PC-3 (cell line): ENCODE measurements at regions not wholly inside any gene's neighbourhood (a gene's known extent, or its start where the extent isn't known, plus 50 kb on each side); places are given as distances from the start of the nearest gene placed in this dataset.
A peak's percentile ranks its signal among the peaks of the same experiment; 100 is the strongest.

ENCODE experiments used
- ATAC-seq: fragments of 200-7000 bp; cut with Tn5 transposase; 2 replicates; pipeline ENCODE4 v1.9.1; 2020; ENCODE audit warnings: mild to moderate bottlenecking, moderate library complexity
- BruUV-seq: library from RNA; stranded (reverse); fragments of 400-500 nt; replicated peaks from 2 replicates; lab custom pipeline; 2021; lab: Mats Ljungman, UMichigan
- CTCF ChIA-PET: fragments of 300-600 bp; sonication (Branson Sonifier 250); formaldehyde crosslinking; loops from one replicate; lab custom pipeline; 2022; ENCODE audit warnings: antibody characterized with exemption; lab: Charles Lee
- POLR2A ChIA-PET: fragments of 300-600 bp; sonication (Branson Sonifier 250); formaldehyde crosslinking; loops from one replicate; lab custom pipeline; 2022; ENCODE audit warnings: antibody characterized with exemption; ENCODE audit not compliant: unreplicated experiment; lab: Charles Lee
- DNase-seq: peaks from one replicate; pipeline ENCODE4 v3.0.0-alpha.2; 2015
- H2AFZ ChIP-seq: fragments of 300-600 bp; sonication (generic); 2 replicates; pipeline ENCODE4 v1.6.0; 2016; ENCODE audit warnings: antibody characterized with exemption, low read length
- H3F3A ChIP-seq: fragments of 300-600 bp; sonication (generic); one replicate; pipeline ENCODE4 v1.6.0; 2017; ENCODE audit warnings: antibody characterized with exemption, low read length, control low read depth, mild to moderate bottlenecking; ENCODE audit not compliant: unreplicated experiment
- H3K27ac ChIP-seq: fragments of 300-600 bp; sonication (generic); 2 replicates; pipeline ENCODE4 v1.5.1; 2016; ENCODE audit warnings: mild to moderate bottlenecking, low read length
- H3K27me3 ChIP-seq: fragments of 300-600 bp; sonication (generic); 2 replicates; pipeline ENCODE4 v1.6.1; 2016; ENCODE audit warnings: low read length, mixed read lengths
- H3K36me3 ChIP-seq: fragments of 300-600 bp; sonication (generic); 2 replicates; pipeline ENCODE4 v1.6.1; 2016; ENCODE audit warnings: low read depth, mixed run types, low read length, mixed read lengths
- H3K4me1 ChIP-seq: fragments of 300-600 bp; sonication (generic); 2 replicates; pipeline ENCODE4 v1.5.1; 2016; ENCODE audit warnings: low read length; ENCODE audit not compliant: insufficient read depth
- H3K4me2 ChIP-seq: fragments of 300-600 bp; sonication (generic); 2 replicates; pipeline ENCODE4 v1.6.0; 2016; ENCODE audit warnings: low read length
- H3K4me3 ChIP-seq: fragments of 300-600 bp; sonication (generic); 2 replicates; pipeline ENCODE4 v1.5.1; 2016; ENCODE audit warnings: mild to moderate bottlenecking, low read length, mixed read lengths
- H3K79me2 ChIP-seq: fragments of 300-600 bp; sonication (generic); 2 replicates; pipeline ENCODE4 v1.6.1; 2017; ENCODE audit warnings: low read length, mixed read lengths
- H3K9ac ChIP-seq: fragments of 300-600 bp; sonication (generic); 2 replicates; pipeline ENCODE4 v1.6.0; 2016; ENCODE audit warnings: mild to moderate bottlenecking, low read length
- H3K9me2 ChIP-seq: fragments of 300-600 bp; sonication (generic); replicated peaks from 2 replicates; pipeline ENCODE4 v1.6.1; 2016; ENCODE audit warnings: mixed run types, low read length, mixed read lengths
- H3K9me3 ChIP-seq: fragments of 300-600 bp; sonication (generic); 2 replicates; pipeline ENCODE4 v1.6.1; 2016; ENCODE audit warnings: low read length, mixed read lengths
- H4K20me1 ChIP-seq: fragments of 300-600 bp; sonication (generic); 2 replicates; pipeline ENCODE4 v1.6.1; 2016; ENCODE audit warnings: low read length, mixed read lengths
- EZH2 ChIP-seq: fragments of 300-600 bp; sonication (generic); IDR thresholded peaks from one replicate; pipeline ENCODE4 v1.6.1; 2017; ENCODE audit warnings: antibody characterized with exemption, mild to moderate bottlenecking, low read length; ENCODE audit not compliant: unreplicated experiment
- EZH2phosphoT487 ChIP-seq: fragments of 300-600 bp; sonication (generic); IDR thresholded peaks from 2 replicates; pipeline ENCODE4 v1.6.1; 2018; ENCODE audit warnings: mild to moderate bottlenecking, antibody characterized with exemption, low read length, borderline replicate concordance
- intact Hi-C: fragments of 100-400 bp; cut with micrococcal nuclease; formaldehyde crosslinking; loops from 2 replicates; pipeline ENCODE4 v1.9.0; 2023
- TF ChIP-seq, protein P1 (sequence below): fragments of 300-600 bp; sonication (generic); conservative IDR thresholded peaks from 2 replicates; pipeline ENCODE4 v1.5.1; 2017; ENCODE audit warnings: antibody characterized with exemption, low read depth, mild to moderate bottlenecking, low read length

DNA sequence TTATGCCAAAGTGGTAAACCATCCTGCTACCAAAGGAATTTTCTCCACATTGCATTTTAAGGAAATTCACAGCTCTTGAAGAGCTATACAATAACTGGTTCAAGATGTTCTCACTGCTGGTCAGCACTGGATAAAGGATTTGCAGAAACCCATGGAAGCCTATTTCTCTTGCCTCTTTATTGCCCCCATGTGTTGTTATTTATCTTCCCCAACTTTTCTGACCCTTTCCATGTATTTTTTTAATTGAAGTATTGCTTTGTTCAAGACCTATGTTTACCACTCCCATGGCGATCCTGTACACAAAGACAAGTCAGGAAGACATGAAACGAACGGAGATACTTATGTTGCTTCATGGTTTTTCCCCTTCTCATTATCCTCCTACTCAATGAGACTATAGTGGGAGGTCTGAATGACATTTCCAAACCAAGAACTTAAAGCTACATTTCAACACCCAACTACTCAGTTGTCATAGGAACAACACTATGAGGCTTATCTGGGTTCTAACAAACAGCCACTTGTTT is 566.4 kb upstream of the DIPK2B start:
- Histone ChIP-seq H3K79me2 (peaks cover 97% of the 10 kb centered on the region), H3K27ac (peak overlapping the region; percentile 98), H3F3A (peaks cover 50% of the 10 kb centered on the region), H3K4me1 (peaks cover 44% of the 10 kb centered on the region), H3K9me3 (no peaks in the 10 kb centered on the region), H3K4me2 (peak overlapping the region; percentile 90), H4K20me1 (peaks cover 40% of the 10 kb centered on the region), H3K27me3 (no peaks in the 10 kb centered on the region), H2AFZ (no peak overlapping the region), H3K9me2 (no peaks in the 10 kb centered on the region), H3K9ac (peak overlapping the region; percentile 95), H3K4me3 (peak overlapping the region; percentile 87), H3K36me3 (peaks cover 77% of the 10 kb centered on the region)
- ChIA-PET CTCF (no interaction called here), POLR2A (interaction anchor here (0.6 kb wide), 1 partner anchor 15 kb away, joined by 4 read pairs; no protein-coding TSS in a partner anchor)
- ATAC-seq (no peak), DNase-seq (peak; percentile 35)
- TF ChIP-seq EZH2 (no peak), EZH2phosphoT487 (no peak)
- TF ChIP-seq, protein P1, sequence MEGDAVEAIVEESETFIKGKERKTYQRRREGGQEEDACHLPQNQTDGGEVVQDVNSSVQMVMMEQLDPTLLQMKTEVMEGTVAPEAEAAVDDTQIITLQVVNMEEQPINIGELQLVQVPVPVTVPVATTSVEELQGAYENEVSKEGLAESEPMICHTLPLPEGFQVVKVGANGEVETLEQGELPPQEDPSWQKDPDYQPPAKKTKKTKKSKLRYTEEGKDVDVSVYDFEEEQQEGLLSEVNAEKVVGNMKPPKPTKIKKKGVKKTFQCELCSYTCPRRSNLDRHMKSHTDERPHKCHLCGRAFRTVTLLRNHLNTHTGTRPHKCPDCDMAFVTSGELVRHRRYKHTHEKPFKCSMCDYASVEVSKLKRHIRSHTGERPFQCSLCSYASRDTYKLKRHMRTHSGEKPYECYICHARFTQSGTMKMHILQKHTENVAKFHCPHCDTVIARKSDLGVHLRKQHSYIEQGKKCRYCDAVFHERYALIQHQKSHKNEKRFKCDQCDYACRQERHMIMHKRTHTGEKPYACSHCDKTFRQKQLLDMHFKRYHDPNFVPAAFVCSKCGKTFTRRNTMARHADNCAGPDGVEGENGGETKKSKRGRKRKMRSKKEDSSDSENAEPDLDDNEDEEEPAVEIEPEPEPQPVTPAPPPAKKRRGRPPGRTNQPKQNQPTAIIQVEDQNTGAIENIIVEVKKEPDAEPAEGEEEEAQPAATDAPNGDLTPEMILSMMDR: no peak
- intact Hi-C loops: no loop called here
- no TSS peak for BruUV-seq

DNA sequence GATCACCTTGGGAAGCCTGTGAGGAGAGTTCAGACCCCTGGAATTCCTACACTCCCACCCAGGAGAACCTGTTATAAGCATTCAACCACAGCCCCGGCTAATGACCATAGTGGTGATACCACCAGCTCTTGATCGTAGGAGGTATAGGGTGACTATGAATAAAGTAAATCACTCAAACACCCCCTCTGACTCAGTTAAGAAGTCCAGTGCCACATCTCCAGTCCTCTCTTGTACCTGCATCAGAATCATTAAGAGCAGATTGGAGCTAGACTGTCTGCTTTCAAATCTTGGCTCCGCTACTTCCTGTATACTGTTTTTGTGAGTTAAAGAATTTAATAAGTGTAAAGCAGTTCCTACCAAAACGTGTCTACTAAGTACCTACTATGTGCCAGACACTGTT is 565.1 kb upstream of the DIPK2B start:
- Histone ChIP-seq H3K36me3 (peaks cover 86% of the 10 kb centered on the region), H3K4me3 (peak overlapping the region; percentile 87), H3K27me3 (no peaks in the 10 kb centered on the region), H3K9ac (peak overlapping the region; percentile 95), H3K9me2 (no peaks in the 10 kb centered on the region), H2AFZ (no peak overlapping the region), H4K20me1 (peaks cover 40% of the 10 kb centered on the region), H3K27ac (peak overlapping the region; percentile 98), H3K9me3 (no peaks in the 10 kb centered on the region), H3K4me1 (peaks cover 48% of the 10 kb centered on the region), H3F3A (peaks cover 51% of the 10 kb centered on the region), H3K79me2 (peaks cover 99% of the 10 kb centered on the region), H3K4me2 (peak overlapping the region; percentile 90)
- ChIA-PET POLR2A (no interaction called here), CTCF (no interaction called here)
- intact Hi-C loops: no loop called here
- no peak for TF ChIP-seq EZH2
- TF ChIP-seq EZH2phosphoT487: no peak
- TF ChIP-seq, protein P1: no peak
- DNase-seq (peak; percentile 30), ATAC-seq (no peak; the same call in 1 of the 2 replicates)
- no TSS peak for BruUV-seq

DNA sequence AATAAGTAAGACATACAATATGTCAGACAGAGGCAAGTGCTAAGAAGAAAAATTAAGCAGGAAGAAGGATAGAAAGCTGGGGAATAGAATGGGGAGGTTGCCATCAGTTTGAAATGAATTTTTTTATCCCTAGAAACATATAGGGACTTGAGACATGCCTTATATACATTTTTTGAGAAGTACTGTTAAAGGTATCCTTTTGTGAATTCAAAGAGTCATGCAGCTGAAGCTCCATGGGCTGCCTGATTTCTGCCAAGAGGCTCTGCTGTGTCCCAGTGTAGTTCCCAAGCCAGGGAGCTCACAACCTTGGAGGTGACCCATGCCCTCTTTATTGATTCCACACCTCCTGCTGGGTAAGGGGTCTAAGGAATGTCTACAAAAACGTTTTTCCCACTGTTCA is 564.6 kb upstream of the DIPK2B start:
- Histone ChIP-seq H3K4me2 (peak overlapping the region; percentile 90), H2AFZ (no peak overlapping the region), H3K9me3 (no peaks in the 10 kb centered on the region), H3K4me3 (peak overlapping the region; percentile 87), H3K9me2 (no peaks in the 10 kb centered on the region), H3F3A (peaks cover 50% of the 10 kb centered on the region), H3K27ac (peak overlapping the region; percentile 98), H3K4me1 (peaks cover 52% of the 10 kb centered on the region), H3K79me2 (peaks cover 99% of the 10 kb centered on the region), H3K9ac (peak overlapping the region; percentile 95), H4K20me1 (peaks cover 40% of the 10 kb centered on the region), H3K27me3 (no peaks in the 10 kb centered on the region), H3K36me3 (peaks cover 86% of the 10 kb centered on the region)
- no peak for TF ChIP-seq EZH2
- no peak for TF ChIP-seq EZH2phosphoT487
- TF ChIP-seq, protein P1: no peak
- ChIA-PET POLR2A (interaction anchor here (0.5 to 0.6 kb wide), 2 partner anchors 258 to 295 kb away, joined by 3 to 4 read pairs; no protein-coding TSS in a partner anchor), CTCF (no interaction called here)
- BruUV-seq: no TSS peak
- intact Hi-C loops: no loop called here
- no peak for DNase-seq
- ATAC-seq: no peak
